ENCODE measurements at regions not wholly inside any gene's neighbourhood (a gene's known extent, or its start where the extent isn't known, plus 50 kb on each side); places are given as distances from the start of the nearest gene placed in this dataset.
"Not testable (repeated sequence)": the region's sequence is repeated elsewhere in the genome, so short reads cannot be mapped to it uniquely, and the experiment has no call there.

GRCh38 chr21:27930108-27930767 is 963.4 kb upstream of the ADAMTS5 start:
- not testable (repeated sequence) for FAIRE-seq

GRCh38 chr21:27929179-27929578 is 962.3 kb upstream of the ADAMTS5 start:
- not testable (repeated sequence) for FAIRE-seq

GRCh38 chr21:27928534-27929115 is 961.7 kb upstream of the ADAMTS5 start:
- peak; percentile 72 for FAIRE-seq

GRCh38 chr21:27921421-27921820 is 954.5 kb upstream of the ADAMTS5 start:
- FAIRE-seq, result not testable (repeated sequence)

- not testable (repeated sequence) for FAIRE-seq
These were observed 951.1 kb upstream of the ADAMTS5 start for GRCh38 chr21:27917966-27918365.

GRCh38 chr21:27916326-27916725 is 949.4 kb upstream of the ADAMTS5 start:
- FAIRE-seq, result not testable (repeated sequence)

GRCh38 chr21:27912133-27912532 is 945.2 kb upstream of the ADAMTS5 start:
- FAIRE-seq, result peak; percentile 15

GRCh38 chr21:27909487-27909886 is 942.6 kb upstream of the ADAMTS5 start:
- FAIRE-seq, result peak; percentile 39

- FAIRE-seq, result not testable (repeated sequence)
These were observed 941.9 kb upstream of the ADAMTS5 start for GRCh38 chr21:27908816-27909215.

GRCh38 chr21:27902904-27903303 is 936.0 kb upstream of the ADAMTS5 start:
- FAIRE-seq, result peak; percentile 88

GRCh38 chr21:27893619-27894018 is 926.7 kb upstream of the ADAMTS5 start:
- FAIRE-seq, result not testable (repeated sequence)

GRCh38 chr21:27891495-27891894 is 924.6 kb upstream of the ADAMTS5 start:
- FAIRE-seq, result peak; percentile 46

- peak; percentile 95 for FAIRE-seq
These were observed 921.0 kb upstream of the ADAMTS5 start for GRCh38 chr21:27887808-27888455.

- FAIRE-seq, result no peak
These were observed 918.4 kb upstream of the ADAMTS5 start for GRCh38 chr21:27885296-27885711.

GRCh38 chr21:27881331-27881730 is 914.4 kb upstream of the ADAMTS5 start:
- not testable (repeated sequence) for FAIRE-seq

- FAIRE-seq, result not testable (repeated sequence)
These were observed 905.5 kb upstream of the ADAMTS5 start for GRCh38 chr21:27872411-27872810.

- FAIRE-seq, result not testable (repeated sequence)
These were observed 903.9 kb upstream of the ADAMTS5 start for GRCh38 chr21:27870755-27871154.

- FAIRE-seq, result not testable (repeated sequence)
These were observed 893.5 kb upstream of the ADAMTS5 start for GRCh38 chr21:27860314-27860955.

GRCh38 chr21:27858053-27858825 is 891.4 kb upstream of the ADAMTS5 start:
- not testable (repeated sequence) for FAIRE-seq

GRCh38 chr21:27856988-27857387 is 890.1 kb upstream of the ADAMTS5 start:
- FAIRE-seq, result not testable (repeated sequence)

- FAIRE-seq, result no peak
These were observed 874.3 kb upstream of the ADAMTS5 start for GRCh38 chr21:27841084-27841672.

- FAIRE-seq, result no peak
These were observed 873.4 kb upstream of the ADAMTS5 start for GRCh38 chr21:27840262-27840661.

Measured in endometrium (tissue), 2 donors.